IMR-90 (cell line): ENCODE measurements at regions not wholly inside any gene's neighbourhood (a gene's known extent, or its start where the extent isn't known, plus 50 kb on each side); places are given as distances from the start of the nearest gene placed in this dataset.

Experiments
- CEBPB ChIP-seq: IDR thresholded peaks from 2 replicates; pipeline ENCODE4 v1.6.1; 2012; ENCODE audit warnings: low read depth, low read length, improper control_type of control experiment
- FOS ChIP-seq: fragments of 150-350 bp; IDR thresholded peaks from 2 replicates; pipeline ENCODE4 v1.6.1; 2016; ENCODE audit warnings: low read depth, low read length
- MAFK ChIP-seq: IDR thresholded peaks from 2 replicates; pipeline ENCODE4 v1.6.1; 2012; ENCODE audit warnings: low read depth, low read length, improper control_type of control experiment
- POLR2A ChIP-seq: IDR thresholded peaks from 2 replicates; pipeline ENCODE4 v1.6.1; 2012; ENCODE audit warnings: mild to moderate bottlenecking, low read depth, low read length
- RCOR1 ChIP-seq: IDR thresholded peaks from 2 replicates; pipeline ENCODE4 v1.6.1; 2012; ENCODE audit warnings: mild to moderate bottlenecking, low read length, improper control_type of control experiment; ENCODE audit not compliant: insufficient replicate concordance
- RFX5 ChIP-seq: IDR thresholded peaks from 2 replicates; pipeline ENCODE4 v1.8.0; 2012; ENCODE audit warnings: low read depth, mild to moderate bottlenecking, low read length, moderate library complexity
- TF ChIP-seq, protein P1 (sequence below): conservative IDR thresholded peaks from 2 replicates; pipeline ENCODE4 v1.5.1; 2012; ENCODE audit warnings: mild to moderate bottlenecking, low read depth, low read length, improper control_type of control experiment
- TF ChIP-seq, protein P2 (sequence below): fragments of 150-350 bp; IDR thresholded peaks from 2 replicates; pipeline ENCODE4 v1.6.1; 2017; ENCODE audit warnings: mild to moderate bottlenecking, antibody characterized with exemption, low read length, low read depth

GRCh38 chr2:234187646-234188174 lies 137.2 kb downstream of the SPP2 start:
- TF ChIP-seq, protein P1, sequence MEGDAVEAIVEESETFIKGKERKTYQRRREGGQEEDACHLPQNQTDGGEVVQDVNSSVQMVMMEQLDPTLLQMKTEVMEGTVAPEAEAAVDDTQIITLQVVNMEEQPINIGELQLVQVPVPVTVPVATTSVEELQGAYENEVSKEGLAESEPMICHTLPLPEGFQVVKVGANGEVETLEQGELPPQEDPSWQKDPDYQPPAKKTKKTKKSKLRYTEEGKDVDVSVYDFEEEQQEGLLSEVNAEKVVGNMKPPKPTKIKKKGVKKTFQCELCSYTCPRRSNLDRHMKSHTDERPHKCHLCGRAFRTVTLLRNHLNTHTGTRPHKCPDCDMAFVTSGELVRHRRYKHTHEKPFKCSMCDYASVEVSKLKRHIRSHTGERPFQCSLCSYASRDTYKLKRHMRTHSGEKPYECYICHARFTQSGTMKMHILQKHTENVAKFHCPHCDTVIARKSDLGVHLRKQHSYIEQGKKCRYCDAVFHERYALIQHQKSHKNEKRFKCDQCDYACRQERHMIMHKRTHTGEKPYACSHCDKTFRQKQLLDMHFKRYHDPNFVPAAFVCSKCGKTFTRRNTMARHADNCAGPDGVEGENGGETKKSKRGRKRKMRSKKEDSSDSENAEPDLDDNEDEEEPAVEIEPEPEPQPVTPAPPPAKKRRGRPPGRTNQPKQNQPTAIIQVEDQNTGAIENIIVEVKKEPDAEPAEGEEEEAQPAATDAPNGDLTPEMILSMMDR, result no peak
- TF ChIP-seq MAFK, result no peak
- no peak for TF ChIP-seq FOS
- TF ChIP-seq POLR2A, result no peak
- TF ChIP-seq, protein P2, sequence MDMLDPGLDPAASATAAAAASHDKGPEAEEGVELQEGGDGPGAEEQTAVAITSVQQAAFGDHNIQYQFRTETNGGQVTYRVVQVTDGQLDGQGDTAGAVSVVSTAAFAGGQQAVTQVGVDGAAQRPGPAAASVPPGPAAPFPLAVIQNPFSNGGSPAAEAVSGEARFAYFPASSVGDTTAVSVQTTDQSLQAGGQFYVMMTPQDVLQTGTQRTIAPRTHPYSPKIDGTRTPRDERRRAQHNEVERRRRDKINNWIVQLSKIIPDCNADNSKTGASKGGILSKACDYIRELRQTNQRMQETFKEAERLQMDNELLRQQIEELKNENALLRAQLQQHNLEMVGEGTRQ, result no peak
- no peak for TF ChIP-seq RCOR1
- TF ChIP-seq RFX5, result no peak
- TF ChIP-seq CEBPB, result no peak
